A204.1 (cell line): ENCODE measurements at regions not wholly inside any gene's neighbourhood (a gene's known extent, or its start where the extent isn't known, plus 50 kb on each side); places are given as distances from the start of the nearest gene placed in this dataset.

Source experiments
- FAIRE-seq: peaks from 2 replicates; lab custom pipeline; 2012; peaks lifted over from hg19 to GRCh38; lab: Jason Lieb, UNC

DNA sequence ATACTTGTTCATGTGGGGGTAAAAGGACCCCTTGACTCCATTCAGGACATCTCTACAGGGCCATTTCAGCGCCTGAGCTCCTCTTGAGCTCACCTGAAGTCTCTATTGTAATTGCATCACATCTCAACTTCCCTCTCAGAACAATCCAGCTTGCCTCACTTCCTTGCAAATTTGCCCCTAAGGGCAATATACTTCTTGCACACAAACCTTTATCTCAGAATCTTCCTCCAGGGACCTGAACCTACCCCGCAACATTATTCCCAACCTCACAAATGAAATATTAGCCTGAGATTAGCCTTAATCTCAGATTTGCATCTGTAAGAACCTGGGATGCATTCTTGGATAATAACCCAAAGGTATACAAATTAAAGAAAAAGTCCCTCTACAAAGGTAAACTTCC lies 159.2 kb downstream of the DRD1 start:
- FAIRE-seq, result no peak

DNA sequence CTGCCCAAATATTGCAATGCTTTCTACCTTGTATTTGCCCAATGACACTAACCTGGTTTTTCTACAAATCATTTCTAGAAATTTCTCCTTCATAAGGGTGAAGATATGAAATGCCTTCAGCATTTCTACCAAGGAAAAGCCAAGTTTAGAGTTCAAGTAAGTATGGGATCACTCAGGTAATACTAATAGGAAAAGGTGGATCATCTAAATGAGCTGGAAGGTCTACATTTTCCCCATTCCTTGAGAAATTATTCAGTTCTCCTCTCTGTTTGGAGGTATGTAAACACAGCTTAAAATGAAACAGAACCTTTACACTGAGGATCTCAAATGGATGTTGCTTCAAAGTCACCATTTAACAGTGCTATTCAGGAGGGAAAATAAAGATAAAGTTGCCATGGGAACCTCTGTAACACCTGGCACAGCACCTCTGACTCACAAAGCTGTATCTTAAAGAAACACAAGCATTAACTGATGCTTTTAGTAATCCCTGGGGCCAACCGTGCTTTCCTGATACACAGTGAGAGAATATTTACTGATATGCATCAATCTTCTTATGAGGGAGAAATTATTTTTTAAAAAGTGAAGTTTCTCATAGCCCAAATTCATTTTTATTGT lies 161.3 kb downstream of the DRD1 start:
- no peak for FAIRE-seq

DNA sequence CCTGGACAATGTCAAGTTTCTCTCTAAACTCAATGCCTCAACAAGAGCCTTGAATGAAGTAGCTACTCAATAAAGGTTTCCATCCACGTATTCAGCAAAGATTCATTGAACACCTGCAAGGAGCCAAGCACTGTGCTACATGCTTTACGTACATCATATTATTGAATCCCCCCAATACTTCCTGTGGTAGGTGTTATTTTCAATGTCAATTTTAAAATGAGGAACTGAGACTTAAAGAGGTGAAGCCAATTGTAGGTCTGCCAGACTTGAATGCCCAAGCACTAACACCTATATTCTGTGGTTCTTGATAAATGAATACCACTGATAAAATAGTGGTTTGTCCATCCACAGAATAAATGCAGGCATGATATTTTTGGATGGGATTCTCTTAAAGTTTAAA lies 162.3 kb downstream of the DRD1 start:
- FAIRE-seq, result no peak

DNA sequence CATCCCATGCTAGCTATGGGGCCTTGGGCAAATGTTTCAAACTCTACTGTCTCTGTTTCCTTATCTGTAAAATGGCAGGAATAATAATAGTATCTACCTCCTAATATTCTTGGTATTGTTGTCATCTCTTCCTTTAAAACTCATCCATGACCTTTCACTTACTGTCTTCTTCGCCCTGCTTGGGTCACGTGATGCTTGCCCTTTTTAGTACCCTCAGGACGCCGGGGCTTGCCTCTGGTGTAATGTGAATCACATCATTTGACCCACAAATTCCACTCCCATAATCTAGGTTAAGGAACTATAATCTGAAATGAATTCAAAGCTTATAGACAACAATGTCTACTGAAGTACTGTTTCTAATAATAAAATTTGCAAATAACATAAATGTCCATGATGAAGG lies 162.7 kb downstream of the DRD1 start:
- no peak for FAIRE-seq

DNA sequence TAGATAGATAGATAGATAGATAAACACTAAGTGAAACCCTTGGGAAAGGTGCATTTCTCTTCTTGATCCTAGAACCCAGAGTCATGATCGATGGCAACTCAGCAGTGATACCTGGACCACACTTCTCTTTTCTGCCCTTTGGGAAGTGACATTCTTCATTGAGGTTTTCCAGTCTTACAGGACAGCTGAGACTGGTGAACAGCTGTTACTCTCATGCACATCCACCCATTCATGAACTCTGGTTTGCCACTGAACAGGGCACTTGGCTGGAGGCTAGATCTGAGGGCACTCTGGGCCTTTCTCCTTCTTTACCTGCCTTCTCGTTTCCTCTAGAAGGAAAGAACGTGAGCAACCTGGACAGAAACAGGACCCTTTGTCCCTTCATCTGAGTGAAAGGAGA lies 164.5 kb downstream of the DRD1 start:
- FAIRE-seq, result no peak

DNA sequence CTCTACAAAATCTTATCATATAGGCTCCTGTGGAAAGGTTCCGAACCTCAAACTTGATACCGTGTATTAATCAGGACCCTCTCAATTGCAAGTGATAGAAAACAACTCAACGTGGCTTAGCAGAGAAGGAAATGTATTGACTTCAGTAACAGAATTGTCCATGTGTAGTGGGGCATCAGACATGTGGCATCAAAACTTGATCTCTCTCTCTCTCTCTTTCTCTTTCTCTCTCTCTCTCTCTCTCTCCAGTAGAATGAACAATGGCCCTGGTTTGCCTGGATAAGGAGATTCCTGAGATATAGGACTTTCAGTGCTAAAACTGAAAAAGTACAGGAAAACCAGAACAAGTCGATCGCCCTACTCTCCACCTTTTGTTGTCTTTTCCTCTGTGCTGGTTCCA lies 168.2 kb downstream of the DRD1 start:
- FAIRE-seq, result no peak

DNA sequence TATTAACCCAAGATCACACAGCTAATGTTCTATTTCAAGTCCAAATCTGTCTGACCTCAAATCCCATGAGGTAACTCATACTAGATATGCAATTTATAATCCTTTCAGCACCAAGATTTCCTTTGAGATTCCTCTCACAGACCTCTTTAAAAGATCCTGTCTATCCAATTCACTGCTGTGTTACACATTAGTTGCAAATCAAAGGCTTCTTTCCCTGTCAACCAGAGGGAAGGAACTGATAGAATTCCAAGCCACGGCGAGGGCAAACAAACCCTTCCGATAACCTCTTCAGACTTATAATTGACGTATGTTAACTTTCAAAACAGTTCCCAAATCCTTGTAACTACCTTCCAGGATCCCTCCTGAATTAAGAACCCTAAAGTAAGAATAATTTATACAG lies 168.9 kb downstream of the DRD1 start:
- FAIRE-seq, result no peak

DNA sequence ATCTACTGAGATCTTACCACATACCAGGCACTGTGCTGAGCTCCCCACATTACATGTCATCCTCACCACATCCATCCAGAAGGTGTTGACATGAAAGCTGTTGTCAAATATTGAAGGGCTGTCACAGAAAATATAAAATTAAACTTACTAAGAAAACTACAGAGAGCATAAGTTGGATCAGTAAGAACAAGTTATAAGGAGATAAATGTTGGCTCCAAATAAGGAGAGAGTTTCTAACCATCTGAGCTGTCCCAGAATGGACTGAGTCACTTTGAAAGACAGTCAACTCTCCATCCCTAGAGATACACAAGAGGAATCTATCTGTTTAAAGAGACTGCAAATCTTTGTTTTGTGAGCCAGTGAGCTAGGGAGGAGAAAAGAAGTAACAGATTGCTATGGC lies 169.8 kb downstream of the DRD1 start:
- FAIRE-seq, result no peak

DNA sequence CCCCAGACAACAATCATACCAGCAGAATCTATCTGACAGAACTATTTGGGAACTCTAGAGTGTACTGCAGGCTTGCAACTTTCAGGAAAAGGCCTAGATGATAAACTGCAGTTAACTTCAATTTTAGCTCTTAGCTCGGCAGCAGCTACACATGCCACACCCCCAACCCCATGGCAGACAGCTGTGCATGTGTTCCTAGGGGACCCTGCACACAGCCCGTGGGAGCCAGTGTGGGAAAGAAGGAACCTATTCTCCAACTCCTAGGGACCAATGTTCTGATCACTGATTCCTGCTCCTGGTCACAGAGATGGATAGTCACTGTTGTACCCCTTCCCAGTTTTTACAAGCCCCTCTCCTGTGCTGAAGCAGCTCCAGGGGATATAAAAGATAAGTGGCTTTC lies 179.6 kb downstream of the DRD1 start:
- FAIRE-seq, result no peak

DNA sequence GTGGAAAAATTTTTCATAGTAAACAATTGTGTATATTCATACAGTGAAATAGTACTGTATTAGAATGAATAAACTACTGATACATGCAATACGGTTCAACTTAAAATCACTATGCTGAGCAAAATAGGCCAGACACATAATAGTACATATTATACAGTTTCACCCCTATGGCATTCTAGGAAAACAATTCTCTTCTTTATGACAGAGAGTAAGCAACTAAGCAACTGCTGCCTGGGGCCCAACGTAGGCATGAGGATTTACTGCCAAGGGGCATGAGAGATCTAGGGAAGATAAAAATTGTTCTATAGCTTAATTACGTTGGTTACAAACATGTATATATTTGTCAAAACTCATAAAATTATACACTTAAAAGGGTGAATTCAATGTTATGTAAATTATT lies 180.2 kb downstream of the DRD1 start:
- no peak for FAIRE-seq

DNA sequence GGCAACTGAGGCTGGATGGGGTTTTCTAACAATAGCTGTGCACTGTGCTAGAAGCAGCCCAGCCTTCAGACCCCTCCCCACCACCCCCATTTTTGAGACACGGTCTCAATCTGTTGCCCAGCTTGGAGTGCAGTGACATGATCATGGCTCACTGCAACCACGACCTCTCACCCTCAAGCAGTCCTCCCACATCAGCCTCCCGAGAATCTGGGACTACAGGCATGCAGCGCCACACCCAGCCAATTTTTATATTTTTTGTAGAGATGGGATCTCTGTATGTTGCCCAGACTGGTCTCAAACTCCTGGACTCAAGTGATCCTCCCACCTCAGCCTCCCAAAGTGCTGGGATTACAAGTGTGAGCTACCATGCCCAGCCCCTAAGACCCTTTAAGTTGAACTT lies 182.5 kb downstream of the DRD1 start:
- no peak for FAIRE-seq

DNA sequence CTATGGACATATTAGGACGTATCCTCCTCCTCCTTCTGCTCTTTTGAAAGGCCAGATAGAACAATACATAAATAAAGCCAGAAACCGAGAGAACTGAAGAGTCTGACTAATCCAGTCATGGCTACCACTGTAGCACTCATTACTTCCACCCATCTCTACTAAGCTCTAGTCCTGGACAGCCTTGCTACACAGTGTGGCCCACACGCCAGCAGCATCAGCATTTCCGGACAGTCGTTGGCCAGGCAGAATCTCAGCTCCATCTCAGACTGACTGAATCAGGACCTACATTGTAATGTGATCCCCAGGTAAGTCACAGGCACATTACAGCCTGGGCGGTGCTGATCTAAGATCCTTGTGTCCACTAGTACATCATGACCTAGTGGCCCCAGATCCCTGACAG lies 182.9 kb downstream of the DRD1 start:
- FAIRE-seq, result no peak

DNA sequence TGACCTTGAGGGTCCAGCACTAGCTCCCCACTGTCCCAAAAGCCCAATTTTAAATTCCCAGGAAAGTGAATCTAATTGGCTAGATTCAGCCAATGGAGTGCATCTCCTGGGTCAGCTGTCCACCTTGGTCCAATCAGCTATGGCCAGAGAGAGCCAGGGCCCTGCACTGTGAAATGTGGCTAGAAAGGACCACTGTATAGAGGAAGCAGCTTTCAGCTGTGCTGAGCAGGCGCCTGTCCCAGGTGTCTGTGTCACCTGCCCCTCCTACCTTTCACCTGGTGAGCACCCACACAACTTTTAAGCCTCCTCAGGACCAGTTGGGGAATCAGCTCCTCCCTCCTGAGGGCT lies 186.2 kb downstream of the DRD1 start:
- FAIRE-seq, result no peak

DNA sequence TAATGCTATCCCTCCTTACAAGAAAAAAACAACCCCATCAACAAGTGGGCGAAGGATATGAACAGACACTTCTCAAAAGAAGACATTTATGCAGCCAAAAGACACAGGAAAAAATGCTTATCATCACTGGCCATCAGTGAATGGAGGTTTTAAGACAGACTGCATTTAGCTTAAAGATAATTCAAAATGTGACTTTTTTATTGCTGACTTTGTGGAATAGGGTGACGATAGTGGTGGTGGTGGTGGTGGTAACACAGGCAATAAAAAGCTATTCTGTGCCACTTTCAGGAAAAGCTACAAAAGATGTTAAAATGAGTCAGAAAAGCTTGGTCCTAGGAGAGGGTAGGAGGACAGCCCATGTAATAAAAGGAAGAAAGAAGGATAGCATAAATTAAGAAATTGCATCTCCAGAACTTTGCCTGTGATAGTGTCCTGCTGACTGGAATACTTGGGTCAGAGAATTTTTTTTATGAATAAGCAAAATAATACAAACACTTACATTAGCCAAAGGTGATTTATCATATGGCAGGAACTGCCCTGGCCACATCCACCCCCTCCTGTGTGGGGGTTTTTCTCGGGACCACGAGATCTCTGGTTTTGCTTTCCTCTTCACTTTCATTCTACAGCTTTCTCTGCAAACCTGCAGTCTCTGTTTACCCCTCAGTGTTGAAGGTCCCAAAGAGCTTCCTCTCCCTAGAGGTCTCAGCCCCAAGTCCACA lies 186.7 kb downstream of the DRD1 start:
- no peak for FAIRE-seq

DNA sequence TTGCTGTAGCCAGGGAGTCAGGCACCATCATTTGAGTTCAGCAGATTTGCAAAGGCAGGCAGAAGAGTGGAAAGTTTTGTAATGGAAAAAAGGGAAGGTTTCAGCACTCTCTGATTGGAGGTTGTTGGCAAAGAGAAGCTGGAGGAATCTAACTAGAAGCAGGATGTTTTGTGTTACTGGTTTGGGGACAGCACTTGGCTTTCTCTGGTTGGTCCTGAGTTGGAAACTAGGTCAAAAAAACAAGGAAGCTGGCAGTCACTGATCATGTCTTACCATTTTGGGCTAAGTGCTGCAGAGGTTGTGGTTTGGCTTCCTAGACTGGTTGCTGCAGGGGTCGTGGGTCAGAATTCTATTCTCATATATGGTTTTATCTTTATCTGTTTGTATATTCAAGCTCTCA lies 189.8 kb downstream of the DRD1 start:
- FAIRE-seq, result no peak

DNA sequence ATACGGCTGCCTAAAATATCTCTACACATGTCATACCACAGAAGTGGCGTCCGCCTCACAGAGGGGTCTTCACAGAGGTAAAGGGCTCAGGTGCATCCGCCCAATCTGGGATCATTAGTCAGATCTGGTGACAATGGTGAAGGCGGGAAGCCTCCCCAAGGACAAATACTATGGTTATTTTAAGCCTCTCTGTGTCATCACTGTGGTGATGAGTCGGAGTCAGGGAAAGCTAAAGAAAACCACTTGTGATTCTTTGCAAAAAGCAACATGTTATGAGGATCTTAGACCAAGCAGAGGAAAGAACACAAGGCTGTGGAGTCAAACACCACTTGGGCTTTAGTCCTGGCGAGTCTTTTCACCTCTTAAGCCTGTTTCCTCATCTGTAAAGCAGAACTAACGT lies 190.4 kb downstream of the DRD1 start:
- no peak for FAIRE-seq

DNA sequence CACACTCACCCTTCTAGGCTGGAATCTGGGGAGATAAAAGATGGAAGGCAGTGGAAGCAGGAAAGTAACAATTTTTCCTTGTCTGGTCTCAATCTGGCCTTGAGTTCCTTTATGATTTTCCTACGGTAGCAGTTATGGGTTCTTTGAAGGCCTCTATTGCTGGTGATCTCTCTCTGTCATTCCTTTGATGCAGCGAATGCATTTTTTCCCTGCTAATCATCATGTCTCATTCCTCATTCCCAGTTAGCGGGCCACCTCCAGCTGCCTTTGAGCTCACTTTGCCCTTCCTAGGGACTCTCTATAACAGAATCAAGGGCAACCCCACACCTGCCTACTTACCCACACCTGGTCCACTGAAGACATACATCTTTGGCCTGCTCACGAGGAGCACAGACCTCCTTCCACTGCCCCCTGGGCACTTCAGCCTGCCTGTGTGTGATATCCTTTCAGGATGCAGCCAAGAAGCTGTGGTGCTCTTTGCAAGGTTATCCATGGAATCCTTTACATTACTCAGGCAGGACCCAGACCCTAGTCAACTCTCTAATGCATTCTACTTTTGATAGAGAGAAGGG lies 191.7 kb downstream of the DRD1 start:
- FAIRE-seq, result no peak

DNA sequence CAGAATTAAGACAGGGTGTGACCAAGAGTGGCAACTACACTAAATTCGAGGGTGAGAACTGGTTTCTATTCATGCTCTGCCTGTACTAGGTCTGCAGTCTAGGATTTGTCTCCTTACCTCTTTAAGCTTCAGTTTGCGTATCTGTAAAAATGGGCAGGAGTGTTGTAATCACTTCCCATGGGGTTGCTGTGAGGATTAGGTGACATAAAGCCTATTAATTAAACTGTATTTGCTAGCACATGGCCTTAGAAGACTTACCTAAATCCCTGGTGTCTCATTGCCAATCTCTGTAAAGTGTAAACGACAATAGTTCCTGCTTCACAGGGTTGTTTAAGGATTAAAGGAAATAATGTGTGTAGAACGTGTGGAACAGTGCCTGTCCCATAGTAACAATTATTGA lies 193.6 kb downstream of the DRD1 start:
- FAIRE-seq, result no peak

DNA sequence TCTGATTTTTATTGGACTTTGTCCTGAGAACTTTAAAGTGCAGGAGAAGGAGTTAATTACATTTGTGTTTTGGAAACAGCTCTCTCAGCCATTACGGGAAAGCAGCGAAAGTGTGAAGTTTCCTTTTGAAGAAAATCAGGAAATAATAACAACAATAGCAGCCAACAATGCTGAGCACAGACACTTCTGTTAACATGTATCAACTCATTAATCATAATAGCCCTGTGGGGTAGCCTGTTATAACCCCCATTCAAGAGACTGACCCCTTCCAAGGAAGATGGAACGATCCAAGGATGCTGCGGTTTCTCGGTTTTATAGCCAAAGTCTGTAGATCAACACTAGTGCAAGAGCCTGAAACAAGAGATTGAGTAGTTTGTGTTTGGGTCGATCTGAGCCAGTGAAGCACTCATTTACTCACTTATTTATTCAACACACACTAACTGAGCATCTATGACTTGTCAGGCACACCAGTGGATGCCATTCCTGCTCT lies 195.5 kb downstream of the DRD1 start:
- no peak for FAIRE-seq

DNA sequence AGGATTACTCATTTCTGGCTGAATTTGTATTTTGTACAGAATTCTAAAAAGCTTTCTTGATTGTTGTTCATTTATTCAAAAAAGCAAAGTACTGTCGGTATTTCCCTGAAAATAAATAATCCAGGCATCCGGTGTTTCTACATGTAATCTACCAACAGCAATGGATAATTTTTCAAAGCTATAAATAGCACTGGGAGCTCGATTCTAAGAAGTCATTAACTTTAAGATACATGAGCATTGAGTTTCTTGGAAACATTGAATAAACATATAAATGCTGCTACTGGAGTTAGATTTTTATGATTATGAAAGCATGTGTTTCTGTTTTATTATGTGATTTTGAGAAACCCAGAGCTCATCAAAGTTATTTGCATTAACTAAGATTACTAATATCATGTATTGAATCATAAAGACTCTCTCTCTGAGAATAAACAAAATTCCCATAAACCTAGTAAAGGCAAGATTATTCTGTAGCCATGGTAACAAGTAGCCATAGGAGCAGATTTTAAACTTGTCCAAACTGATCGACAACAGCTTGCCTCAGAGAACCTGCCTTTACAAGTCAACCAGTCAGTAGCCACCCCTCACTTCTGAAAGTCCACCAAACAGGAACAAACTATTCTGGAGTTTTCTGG lies 197.0 kb downstream of the DRD1 start:
- FAIRE-seq, result no peak

DNA sequence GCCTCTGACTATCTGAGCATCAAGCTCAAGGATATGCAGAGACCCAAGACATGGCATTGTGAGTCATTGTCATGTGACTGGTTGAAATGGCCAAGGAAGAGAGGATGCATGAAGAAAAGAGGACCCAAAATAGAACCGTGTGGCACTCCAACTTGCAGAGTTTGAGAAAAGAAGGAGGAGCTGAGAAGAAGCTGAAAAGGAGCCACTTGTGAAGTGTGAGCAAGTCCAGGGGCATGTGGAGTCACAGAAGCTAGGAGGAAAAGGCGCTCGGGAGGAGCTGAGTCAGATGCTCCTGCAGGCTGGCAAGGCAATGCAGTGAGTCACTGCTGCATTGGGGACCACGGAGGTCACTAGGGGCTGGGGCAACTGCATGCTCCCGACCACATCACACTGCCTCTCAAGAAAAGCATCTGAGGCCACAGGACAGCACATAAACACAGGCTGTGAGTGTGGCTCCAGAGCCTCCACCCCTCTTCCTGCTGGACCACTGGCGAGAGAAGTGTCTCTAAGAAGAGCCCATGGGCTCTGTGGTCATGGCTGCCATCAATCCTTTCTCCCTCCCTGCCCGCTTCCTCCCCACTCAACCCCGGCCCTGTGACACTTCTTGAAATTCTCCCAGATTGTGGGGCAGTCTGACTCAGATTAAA lies 197.6 kb downstream of the DRD1 start:
- FAIRE-seq, result no peak

DNA sequence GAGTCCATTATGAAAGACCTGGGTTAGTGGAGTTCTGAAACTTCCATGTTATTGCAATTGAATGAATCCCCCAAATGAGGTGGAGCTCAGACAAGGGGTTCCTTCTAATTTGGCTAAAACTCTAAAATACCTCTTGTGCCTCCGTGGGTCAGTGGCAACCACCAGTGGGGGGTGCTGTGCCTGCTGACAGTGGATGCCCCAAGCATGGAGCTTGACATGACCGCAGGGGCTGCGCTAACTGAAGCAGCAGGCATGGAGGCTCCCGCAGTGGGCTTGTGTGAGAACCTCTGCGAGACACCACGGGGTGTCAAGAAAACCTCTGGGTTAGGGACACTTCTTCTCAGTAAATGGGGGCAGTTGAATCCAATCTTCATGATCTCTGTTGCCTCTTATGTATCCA lies 200.5 kb downstream of the DRD1 start:
- FAIRE-seq, result no peak

DNA sequence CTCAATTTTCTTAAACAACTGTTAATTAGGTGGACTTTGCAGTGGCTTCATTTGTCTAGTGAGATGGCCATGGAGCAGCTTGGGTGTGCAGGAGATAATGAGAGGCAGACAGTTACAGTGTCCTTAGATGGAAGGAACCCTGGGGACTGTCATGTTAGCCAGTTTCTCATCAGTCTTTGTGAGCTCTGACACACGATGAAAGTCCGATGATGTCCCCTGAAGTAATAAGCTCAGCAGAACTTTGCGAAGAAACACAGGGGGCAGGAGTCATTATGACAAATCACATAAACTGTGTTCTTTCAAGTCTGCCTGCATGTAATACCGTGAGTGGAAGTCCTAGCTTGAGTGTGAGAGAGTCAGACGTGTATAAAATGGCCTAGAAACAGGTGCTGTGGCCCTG lies 201.8 kb downstream of the DRD1 start:
- no peak for FAIRE-seq
